ENCODE measurements at regions not wholly inside any gene's neighbourhood (a gene's known extent, or its start where the extent isn't known, plus 50 kb on each side); places are given as distances from the start of the nearest gene placed in this dataset.

GRCh38 chr11:91673705-91674104, 550.9 kb upstream of the FAT3 start:
- TF ChIP-seq CTCF (IDR thresholded peaks at IDR 0.05; ENCODE audit: low read depth, low read length, poor library complexity, severe bottlenecking), result no peak
- TF ChIP-seq EZH2phosphoT487 (IDR thresholded peaks at IDR 0.05; ENCODE audit: borderline replicate concordance, low read length), result no peak

All from DOHH2 (cell line).